NCI-H446 (cell line): ENCODE measurements at regions not wholly inside any gene's neighbourhood (a gene's known extent, or its start where the extent isn't known, plus 50 kb on each side); places are given as distances from the start of the nearest gene placed in this dataset.
"Not testable (repeated sequence)": the region's sequence is repeated elsewhere in the genome, so short reads cannot be mapped to it uniquely, and the experiment has no call there.

Experiments used
- DNase-seq, 2 experiments: peaks; one replicate each; lab custom pipeline; 2025; lab: John Stamatoyannopoulos, UW

- peak; percentile 84 to 96 for DNase-seq
Measured at GRCh38 chr1:58968360-58968952, 184.6 kb upstream of the JUN start.

- DNase-seq = not testable (repeated sequence)
Measured at GRCh38 chr1:58969176-58969575, 185.3 kb upstream of the JUN start.

GRCh38 chr1:58971629-58972140 is 187.8 kb upstream of the JUN start:
- DNase-seq = no peak

GRCh38 chr1:58975888-58976287 is 192.0 kb upstream of the JUN start:
- DNase-seq = no peak

GRCh38 chr1:58976294-58976693 is 192.4 kb upstream of the JUN start:
- no peak for DNase-seq

- no peak for DNase-seq
Measured at GRCh38 chr1:58977598-58977997, 193.8 kb upstream of the JUN start.

- DNase-seq = no peak
Measured at GRCh38 chr1:58978096-58978495, 194.2 kb upstream of the JUN start.

- DNase-seq = peak in 1 of 2 experiments; percentile 37
Measured at GRCh38 chr1:58979086-58979485, 195.2 kb upstream of the JUN start.

- no peak for DNase-seq
Measured at GRCh38 chr1:58979677-58980076, 195.8 kb upstream of the JUN start.

GRCh38 chr1:58981392-58981791 is 197.5 kb upstream of the JUN start:
- DNase-seq = no peak

GRCh38 chr1:58982259-58982998 is 198.6 kb upstream of the JUN start:
- peak in 1 of 2 experiments; percentile 41 for DNase-seq

- DNase-seq = peak in 1 of 2 experiments; percentile 51
Measured at GRCh38 chr1:58983162-58983561, 199.3 kb upstream of the JUN start.

GRCh38 chr1:58983633-58984245 is 199.9 kb upstream of the JUN start:
- no peak for DNase-seq

GRCh38 chr1:58986996-58987767 is 203.3 kb upstream of the JUN start:
- no peak for DNase-seq

GRCh38 chr1:58988752-58989151 is 204.9 kb upstream of the JUN start:
- DNase-seq = no peak

GRCh38 chr1:58989845-58990244 is 206.0 kb upstream of the JUN start:
- DNase-seq = no peak

- DNase-seq = no peak
Measured at GRCh38 chr1:58991305-58991704, 207.5 kb upstream of the JUN start.

GRCh38 chr1:58992643-58993042 is 208.8 kb upstream of the JUN start:
- DNase-seq = no peak

GRCh38 chr1:58993403-58993802 is 209.6 kb upstream of the JUN start:
- no peak for DNase-seq

GRCh38 chr1:58994664-58995063 is 210.8 kb upstream of the JUN start:
- no peak for DNase-seq

- DNase-seq = no peak
Measured at GRCh38 chr1:58996341-58997059, 212.7 kb upstream of the JUN start.

- no peak for DNase-seq
Measured at GRCh38 chr1:58997060-58997411, 213.2 kb upstream of the JUN start.
